Stimulated activated CD4-positive, alpha-beta T cell treated with anti-CD3 and anti-CD28 coated beads, Interleukin-4, amount 100 ng/mL, for 1 hour (primary cell): ENCODE measurements at regions not wholly inside any gene's neighbourhood (a gene's known extent, or its start where the extent isn't known, plus 50 kb on each side); places are given as distances from the start of the nearest gene placed in this dataset.

ENCODE experiments used
- DNase-seq: peaks from one replicate; pipeline ENCODE4 v3.0.0-alpha.2; 2020

DNA sequence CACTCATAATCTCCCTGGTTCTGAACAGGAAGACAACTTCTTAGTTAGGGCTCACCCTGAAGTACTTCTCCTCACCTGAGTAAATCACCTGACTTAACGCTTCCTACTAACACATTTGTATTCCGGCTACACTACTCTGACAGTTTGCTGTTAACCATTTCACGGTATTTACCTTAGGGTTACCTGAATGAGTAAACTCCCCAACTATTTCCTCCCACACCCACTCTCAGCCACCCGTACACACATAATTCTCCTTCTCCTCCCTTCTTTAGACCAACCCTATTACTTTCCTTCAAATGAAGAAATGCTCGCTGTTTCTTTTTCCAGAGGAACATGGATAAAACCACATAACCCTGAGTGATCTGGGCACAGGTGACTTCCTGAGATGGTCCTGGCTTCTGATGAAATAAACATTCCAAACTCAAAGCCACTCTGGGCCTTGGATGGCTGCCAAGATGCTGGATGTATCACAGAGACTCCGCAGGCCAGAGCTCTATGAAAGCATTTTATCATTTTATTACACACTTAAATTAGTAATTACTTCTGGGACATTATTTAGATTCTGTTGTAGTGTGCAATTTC is 183.6 kb upstream of the ATP11B start:
- no peak for DNase-seq

DNA sequence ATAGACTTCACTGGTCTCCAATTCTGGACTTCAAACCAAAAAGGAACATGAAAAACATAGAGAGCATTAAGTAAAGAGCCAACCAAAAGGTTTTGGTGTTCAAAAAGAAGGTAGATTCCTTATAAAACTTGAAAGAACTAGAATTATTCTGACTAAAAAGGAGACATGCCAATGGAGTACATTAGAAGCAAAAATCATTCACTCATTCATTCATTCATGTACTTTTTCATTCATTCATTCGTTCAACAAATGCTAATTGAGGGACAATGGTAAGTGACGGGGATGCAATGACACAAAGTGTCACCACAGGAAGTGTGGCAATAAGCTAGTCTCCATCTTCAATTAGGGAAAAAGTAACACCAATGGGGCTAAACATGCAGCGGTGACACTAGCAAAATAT is 181.0 kb upstream of the ATP11B start:
- no peak for DNase-seq

DNA sequence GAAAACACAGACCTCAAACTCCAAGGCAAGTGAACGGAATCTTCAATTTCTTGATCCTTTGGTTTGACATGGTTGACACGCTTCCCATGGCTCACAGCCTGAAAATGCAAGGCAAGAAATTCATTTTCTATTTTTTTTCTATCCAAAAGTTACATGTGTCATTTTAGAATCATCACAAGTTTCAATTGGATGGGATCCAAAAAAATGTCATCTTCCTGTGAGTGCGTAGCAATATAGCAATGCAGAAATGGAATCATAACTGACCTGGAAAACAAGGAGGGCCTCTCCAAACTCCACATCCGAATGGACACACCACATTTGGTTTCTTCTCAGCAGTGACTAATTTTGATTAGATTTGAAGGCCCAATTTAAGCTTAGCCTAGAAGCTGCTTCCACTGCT is 175.8 kb upstream of the ATP11B start:
- no peak for DNase-seq

DNA sequence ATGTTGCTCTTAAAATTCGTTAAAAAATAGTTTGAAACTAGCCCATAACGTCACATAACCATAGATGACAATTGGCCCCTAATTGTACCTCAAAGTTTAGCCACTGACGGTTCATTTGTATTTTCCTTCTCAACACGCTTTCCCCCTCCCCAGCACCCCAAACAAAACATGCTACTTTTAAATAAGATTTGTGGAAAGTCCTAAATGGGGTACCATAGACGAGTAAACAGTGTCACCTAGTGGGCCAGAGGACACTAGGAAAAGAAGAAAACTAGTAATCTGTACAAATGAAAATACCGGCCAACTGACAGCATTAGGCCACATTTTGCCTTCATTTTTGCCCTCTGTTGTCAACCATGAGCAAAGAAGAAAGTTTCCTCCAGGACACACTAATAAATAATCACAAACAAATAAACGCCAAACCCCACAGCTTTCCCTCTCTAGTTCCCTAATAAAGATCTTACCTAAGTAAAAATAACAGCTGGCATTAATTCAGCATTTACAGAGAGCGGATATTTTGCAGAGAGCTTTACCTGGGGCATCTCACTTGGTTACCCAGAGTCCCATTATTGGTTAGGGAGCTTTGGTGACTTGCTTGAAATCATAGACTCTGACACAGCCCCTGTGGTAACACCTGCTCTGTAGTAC is 175.1 kb upstream of the ATP11B start:
- DNase-seq: no peak

DNA sequence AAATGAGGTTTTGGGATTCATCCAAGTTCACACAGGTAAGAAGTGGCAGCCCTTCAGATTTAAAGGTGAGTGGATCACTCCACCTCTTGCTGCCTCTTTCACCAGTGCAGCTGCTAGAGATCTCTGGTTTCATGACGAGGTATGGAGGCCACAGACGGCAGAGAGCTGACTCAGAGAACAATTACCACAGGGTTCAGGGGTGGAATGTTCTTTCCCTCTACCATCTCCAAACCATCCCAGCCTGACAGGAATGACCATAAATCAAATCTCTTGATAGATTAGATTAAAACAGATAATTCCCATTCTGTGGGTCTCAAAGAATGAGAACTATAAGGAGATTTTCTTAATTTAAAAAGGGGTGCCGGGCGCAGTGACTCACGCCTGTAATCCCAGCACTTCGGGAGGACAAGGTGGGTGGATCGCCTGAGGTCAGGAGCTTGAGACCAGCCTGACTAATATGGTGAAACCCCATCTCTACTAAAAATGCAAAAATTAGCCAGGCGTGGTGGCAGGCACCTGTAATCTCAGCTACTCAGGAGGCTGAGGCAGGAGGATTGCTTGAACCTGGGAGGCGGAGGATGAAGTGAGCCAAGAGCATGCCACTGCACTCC is 174.2 kb upstream of the ATP11B start:
- DNase-seq: no peak

DNA sequence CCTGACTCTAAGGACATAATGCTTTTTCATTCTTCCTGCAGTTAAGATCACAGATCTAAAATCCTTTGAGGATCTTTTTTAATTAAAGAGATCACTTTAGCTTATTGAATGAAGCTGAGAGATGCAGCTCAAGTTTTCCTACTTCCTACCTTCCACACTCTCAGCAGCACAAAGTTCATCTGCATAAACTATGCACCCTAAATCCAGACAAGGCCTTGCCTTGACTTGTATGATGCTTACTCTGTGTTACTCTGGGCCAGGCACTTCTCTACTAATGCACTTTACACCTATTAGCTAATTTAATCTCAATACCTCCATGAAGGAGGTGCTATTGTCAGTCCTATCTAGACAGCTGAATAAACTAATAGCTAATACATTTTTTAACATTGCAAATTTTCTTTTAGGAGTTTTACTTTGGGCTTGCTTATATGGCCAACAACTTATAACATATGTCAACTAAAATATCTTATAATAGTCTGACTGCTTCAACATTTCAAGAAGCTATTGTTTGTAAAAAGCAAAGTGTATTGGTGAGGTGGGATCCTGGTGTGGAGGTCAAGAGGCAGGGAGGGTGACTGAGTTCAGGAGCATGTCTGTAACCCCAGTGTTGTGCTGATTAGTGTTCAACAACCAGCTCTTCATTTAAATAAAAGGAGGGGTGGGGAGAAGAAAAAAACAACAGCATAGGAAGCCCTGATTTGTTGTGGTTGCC is 172.4 kb upstream of the ATP11B start:
- DNase-seq: no peak

DNA sequence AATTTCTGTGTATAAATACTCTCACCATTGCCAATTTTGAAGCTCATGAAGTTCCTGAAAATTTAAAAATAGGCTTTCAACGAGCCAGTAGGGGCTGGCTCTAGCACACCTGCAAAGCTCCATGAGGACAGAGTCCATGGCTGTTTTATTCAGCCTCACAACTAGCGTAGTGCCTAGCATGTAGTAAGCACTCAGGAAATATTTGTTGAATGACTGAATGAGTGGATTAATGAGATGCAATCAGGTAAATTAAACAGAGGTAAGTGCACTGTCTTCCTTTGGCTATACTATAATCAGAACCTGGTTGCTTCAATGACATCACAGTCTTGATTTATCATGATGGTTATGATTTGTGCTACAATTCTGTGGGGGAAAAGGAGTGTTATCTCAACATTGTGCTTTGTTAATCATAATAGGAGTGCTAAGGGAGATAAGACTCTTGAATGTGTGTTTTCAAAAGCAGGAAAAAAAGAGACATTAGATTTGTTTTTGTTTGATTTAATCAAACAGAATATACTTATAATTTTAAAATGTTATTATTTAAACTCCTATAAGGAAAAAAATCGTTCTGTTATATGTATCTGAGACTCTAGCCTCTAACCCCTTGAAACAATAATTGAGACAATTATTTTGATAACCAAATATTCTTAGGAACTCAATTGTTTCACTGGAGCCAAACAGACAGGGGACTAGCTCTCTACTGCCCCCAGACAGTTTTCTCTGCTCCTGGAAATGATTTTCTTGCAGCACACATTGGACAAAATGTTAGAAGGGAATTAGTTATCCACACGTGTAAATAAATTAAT is 171.7 kb upstream of the ATP11B start:
- DNase-seq: no peak

DNA sequence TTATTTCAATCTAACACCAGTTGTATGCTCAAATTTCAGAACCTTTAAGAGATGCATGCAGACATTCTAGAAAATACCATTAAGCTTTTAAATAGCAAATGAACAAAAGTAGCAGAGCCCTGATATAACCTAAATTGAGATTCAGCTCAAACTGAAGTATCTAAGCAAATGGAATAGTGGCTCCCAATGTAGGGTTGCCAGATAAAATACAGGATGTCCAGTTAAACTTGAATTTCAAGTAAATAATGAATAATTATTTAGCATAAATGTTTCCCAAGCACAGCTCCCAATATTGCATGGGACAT is 171.1 kb upstream of the ATP11B start:
- no peak for DNase-seq

DNA sequence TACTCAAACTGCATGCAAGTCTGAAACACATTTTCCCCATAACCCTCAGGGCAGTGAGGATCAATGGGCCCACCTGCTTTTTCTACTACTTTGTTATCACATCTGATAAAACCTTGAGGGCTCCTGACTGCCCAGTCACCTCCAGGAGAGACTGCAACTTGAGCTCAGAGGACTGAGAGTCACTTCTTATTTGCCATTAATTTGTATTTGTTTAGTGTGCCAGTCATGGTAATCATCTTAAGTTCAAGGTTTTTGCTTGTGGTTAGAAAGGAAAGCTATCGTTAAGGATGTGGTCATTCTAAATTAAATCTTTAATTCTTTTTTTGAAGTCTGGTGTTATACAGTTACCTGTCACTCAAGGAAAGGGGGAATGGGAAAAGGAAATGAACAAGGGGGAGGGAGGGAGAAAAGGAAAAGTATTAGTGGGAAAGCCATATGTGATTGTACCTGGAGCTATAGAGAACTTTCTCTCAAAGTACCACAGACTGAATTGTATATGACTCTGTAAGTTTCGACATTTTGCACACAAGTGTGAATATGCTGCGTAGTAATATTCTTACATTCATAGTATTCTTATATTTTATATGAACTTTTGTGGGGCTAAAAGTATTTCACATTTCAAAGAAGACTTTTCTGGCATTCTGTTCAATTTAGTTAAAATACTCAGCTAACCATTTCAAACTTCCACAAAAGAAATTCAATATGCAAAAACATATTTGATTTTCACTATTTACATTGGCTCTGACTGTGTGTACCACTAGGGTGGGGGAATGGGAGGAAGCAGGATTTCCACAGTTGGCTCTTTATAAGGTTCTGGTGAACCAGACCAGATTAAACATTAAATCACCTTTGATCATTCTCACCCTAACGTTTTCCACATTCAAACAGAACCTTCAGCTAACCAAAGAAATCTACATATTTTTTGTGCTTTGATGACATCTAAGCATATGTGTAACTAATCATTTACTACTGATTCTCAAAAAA is 166.5 kb upstream of the ATP11B start:
- DNase-seq: no peak

DNA sequence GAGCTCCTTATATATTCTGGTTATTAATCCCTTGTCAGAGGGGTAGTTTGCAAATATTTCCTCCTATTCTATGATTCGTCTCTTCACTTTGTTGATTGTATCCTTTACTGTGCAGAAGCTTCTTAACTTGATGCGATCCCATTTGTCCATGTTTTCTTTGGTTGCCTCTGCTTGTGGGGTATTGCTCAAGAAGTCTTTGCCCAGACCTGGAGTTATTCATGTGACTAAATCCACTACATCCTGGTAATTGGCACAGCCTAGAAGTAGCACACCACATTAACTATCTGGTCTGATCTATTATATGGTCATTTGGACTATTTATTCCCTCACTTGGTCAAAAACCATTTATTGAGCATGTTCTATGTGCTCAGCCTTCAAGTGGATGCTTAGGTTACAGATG is 164.8 kb upstream of the ATP11B start:
- DNase-seq: no peak

DNA sequence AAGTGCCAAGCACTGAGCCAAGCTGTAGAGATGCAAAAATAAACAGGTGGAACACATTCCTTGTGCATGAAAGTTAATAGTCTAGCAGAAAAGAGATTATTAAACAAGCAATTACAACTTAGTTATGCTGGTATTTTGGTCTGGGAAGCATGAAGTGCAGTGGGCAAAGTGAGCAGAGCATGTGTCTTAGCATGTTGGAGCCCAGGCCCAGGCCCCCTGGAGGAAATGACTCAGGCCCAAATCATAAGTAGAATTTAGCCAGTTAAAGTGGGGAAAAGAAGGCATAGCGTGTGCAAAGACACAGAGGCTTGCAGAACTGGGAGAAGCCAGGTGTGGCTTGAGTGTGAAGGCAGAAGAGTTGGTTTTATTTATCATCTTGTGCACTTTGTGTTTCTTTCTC is 163.8 kb upstream of the ATP11B start:
- no peak for DNase-seq

DNA sequence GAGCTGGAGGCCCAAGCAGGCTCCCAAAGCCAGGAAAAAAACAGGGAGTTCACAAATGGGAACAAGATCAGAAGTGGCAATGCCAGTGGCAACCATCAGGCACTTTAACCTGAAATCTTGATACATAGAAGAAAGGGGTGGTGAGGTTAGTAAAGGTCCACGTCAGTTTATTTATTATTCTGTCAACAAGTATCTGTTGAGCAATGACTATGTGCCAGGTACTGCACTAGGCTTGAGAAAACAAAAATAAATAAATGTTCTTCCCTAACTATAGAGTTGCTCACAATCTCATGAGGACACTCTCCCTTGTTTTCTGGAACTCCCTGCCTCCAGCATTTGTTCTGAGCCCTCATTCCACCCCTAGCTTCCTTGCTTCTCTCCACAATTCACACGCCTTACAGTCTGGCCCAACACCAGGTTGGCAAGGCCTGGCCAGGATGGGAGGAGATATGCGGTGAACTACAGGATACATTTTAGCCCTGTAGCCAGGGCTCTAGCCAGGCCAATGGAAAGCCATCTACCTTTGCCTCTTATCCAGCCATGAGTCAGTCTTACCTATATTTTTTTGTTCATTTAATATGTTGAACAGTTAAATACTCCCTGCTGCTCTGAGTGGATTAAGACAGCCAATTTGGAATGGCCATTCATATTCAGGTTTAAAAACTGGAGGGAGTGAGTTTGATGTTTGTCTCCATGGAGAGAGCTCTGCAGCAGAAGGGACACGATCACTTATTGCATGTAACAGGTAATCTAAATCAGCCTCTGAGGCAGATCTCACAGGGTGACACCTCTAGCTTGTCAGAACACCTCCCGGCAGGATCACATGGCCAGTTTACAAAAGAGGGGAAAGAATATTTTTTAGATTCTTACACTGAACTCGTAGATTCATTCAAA is 161.9 kb upstream of the ATP11B start:
- DNase-seq: no peak

DNA sequence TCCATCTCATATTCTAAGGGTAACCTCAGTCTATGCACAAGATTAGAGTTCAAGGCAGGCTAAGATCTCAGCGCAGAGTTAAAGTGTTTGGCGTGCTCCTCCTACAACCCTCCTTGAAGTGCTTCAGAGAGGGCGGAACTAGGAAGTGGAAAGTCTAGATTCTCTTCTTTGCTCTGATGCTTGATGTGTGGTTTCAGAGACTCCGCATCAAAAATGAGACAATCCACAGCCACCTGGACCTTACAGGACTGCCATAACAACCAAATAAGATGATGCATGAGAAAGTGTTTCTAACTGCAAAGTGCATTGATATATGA is 161.3 kb upstream of the ATP11B start:
- no peak for DNase-seq

DNA sequence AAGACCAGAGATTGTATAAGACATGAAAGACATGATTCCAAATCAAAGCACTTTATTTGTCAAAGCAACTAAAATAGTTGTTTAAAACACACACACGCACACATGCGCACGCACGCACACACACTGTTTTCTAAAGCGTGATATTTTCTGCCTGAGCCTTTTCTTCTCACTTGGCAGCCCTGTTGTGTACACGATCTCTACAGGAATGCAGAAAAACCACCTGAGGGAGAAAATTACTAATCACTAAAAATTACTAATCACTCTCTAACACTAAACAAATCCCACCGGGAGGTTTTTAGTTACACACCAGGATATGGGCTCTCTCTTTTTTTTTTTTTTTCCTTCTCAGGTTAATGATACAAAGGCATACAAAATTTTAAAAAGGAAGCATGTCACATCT is 160.1 kb upstream of the ATP11B start:
- DNase-seq: no peak

DNA sequence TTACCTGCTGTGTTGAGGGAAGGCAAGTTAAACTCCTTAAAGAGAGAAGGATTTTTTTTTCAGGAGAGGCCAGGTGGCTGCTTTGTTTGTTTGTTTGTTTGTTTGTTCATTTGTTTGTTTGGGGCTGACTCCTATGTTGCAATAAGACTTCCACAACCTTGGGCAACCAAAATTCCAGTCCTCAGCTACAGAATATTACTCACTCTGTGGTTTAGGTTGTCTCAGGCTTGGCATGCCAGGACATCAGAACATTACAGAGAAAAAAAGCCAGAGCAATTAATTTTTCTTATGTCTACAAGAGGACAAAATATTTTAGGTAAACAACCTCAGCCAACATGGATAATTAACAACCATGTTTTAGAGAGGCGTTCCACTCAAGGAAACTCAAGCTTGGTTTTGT is 156.7 kb upstream of the ATP11B start:
- DNase-seq: no peak

DNA sequence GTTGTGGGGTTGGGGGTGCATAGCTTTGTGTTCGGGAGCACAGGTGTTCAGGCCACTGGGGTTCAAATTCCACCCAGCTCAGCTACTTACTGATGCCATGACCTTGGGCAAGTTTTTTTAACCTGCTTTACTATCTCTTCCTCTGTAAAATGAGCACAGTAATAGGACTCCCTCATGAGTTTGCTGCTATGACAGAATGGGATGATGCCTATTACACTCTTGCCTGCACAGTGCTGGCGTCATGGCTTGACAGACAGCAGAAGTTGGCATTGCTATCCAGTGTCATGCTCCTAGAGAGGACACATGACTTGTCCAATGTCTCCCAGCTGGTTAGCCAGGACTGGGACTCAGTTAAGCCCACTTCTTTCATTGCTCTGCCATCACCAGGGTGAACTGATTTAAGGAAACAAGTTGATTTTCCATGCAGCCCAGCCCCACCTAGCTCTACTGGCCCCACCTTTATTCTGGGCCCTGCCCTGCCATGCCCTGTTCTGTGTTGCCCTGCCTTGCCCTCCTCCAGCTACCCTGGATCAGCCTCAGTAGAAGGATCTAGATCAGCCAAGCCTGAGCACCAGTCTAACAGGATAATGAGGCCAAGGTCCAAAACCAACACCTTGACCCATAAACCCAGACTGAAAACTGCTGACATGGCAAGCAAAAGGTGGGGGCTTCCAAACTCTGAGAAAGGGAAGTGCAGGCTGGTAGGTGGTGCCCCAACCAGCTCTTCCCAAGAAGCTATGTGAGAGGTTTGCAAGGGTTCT is 155.8 kb upstream of the ATP11B start:
- DNase-seq: no peak

DNA sequence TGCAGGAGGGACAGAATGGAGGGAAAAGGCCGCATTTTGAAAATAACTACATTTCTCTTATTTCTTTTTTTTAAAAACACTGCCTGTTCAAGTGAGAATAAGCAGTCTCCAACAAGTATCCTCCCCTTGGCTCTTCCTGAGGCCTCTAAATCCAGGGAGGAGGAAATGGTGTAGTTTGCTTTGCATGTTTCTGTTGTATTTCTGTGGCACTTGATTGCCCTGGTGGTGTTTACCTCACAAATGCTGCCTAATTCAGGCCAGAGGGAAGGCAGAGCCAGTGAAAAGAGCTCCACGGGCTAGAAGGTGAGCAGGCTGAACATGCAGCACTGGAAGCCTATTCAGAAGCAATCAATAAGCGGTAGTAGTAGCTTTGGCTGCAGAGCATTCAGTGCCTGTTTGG is 149.3 kb upstream of the ATP11B start:
- no peak for DNase-seq

DNA sequence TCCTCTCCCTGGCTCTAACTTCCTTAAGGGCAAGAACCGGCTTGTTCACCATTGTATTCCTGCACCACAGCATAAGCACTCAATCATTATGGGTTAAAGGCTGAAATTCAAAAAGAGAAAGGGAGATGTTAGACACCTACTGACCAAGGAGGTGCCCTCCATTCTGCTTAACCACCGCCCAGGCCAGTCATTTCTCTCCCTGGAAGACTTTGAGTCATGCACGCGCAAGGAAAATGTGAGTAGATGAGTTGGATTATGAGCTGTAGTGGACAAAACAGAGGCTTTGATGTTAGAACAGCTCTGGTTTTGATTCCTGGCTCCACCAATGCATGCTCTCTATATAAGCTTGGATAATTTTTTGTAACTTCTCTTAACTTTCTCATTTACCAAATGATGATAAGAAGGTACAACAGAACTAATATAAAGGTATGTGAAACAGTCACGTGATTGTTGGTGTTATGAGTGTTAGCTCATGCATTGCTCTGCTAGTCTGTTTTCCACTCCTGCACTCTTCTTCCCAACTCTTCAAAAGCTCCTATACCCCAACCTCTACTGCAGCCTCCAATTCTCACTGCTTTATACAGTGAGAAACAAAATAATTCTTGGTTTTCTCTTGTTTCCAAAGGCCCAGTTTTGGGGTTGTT is 148.4 kb upstream of the ATP11B start:
- no peak for DNase-seq

DNA sequence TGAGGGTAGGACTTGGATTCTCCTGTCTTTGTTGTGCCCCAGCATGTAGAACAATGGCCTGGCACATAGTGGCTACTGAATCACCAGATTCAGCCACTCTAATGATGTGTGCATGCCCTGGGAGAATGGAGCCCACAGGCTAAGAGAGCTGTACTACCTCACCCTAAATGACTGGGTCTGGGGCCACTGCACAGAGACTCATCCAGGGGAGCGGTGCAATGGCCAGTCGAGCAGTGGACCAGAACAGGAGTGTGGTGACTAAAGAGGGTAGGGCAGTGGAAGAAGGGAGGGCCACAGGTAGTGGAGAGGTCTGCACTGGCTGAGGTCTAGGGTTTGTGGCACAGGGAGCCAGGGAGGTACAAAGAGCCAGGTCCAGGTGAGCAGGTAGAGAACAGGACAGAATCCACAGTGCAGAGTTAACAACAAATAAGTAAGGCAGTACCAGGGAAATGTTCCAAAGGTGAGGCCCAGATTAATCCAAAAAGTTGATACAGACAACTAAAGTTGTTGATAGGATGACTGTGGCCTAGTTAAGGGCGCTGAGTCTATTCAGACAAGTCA is 142.7 kb upstream of the ATP11B start:
- DNase-seq: no peak

DNA sequence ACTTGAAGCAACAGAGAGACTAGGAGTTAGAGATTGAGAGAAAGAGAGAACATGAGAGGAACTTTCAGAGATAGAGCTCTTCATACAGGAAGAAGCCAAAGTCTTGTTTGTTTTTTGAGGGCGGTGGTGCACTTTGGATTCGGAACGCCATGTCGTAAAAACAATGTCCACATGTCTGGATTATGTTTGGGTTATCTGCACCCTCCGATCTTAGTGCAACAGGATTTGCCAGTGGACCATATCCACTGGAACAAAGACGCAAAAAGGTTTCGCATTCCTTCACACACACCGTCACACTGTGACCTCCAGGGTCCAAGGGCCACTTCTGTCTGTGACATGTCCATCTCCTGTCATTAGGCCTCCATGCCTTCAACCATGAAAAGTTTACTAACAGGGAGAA is 141.8 kb upstream of the ATP11B start:
- DNase-seq: no peak
